ENCODE measurements at regions not wholly inside any gene's neighbourhood (a gene's known extent, or its start where the extent isn't known, plus 50 kb on each side); places are given as distances from the start of the nearest gene placed in this dataset.

DNA sequence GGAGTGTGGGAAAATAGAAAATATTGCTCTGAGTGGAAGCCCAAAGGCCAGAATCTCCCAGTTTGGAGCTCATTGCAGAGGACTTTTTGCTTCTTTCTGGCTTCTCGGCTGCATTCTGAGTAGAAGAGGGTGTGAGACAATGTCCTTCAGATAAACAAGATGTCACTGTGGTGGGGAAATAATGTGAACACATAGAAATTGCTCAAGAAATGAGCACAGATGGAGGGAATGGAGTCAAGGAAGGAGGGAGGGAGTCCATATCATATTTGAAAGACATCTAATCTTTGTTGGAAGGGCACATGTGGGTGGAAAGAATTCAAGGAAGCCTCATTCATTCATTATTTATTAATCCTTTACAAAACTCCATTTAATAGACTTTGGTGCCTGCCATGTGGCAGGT is 145.3 kb downstream of the FAM43A start:
- no peak for TF ChIP-seq EP300 (IDR thresholded peaks at IDR 0.05; ENCODE audit: low read depth)
- no peak for TF ChIP-seq CTCF (IDR thresholded peaks at IDR 0.05)
- TF ChIP-seq POLR2A (IDR thresholded peaks at IDR 0.05): no peak
- no peak for TF ChIP-seq POLR2AphosphoS5 (IDR thresholded peaks at IDR 0.05)

All from transverse colon (tissue), 4 donors.